ENCODE measurements at regions not wholly inside any gene's neighbourhood (a gene's known extent, or its start where the extent isn't known, plus 50 kb on each side); places are given as distances from the start of the nearest gene placed in this dataset.

DNA sequence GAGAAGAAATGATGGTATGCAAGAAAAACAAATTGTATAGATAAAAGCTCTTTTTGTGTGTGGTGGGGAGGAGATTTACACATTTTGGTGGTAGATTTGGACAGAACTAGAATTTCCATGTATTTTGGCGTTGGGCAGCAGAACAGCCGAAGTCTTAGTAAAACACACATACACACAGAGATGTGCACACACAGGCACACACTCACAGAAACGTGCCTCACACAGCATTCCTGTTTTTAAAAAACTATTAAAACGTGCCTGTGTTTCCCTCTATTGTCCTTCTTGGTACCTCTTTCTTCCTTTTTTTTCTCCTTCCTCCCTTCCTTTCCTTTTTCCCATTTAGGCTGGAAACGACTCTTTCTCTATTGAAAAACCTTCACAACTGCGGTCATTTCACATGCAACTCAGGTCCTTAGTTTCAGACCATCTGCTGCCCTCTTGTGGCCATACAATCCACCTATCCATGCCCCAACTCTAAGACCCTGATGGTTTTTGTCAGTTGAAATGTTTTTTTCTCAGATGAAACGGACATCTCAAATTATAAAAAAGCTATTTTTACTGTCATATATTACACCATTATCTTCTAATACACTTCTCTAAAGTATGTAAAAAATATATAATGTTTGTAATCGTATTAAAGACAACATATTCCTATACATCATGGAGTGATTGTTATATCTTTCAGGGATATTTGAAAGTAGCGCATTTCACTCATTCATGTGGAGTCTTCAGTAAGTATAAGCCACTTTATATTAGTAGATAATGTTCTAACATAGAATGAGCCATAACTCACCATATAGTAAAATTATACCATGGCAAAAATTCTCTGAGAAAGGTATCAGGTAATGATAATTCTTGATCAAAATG lies 386.7 kb upstream of the NOVA1 start:
- H3K9me3 Mint-ChIP-seq, result peaks cover 0 to 2% (median 0%) of the 10 kb centered on the region in 7 donors
- no peak for ATAC-seq (ENCODE audit: low read depth in 2 of 2)

GRCh38 chr14:26987744-26988363 lies 390.0 kb upstream of the NOVA1 start:
- Mint-ChIP-seq H3K4me3 (no peak overlapping the region), H3K4me1 (no peaks in the 10 kb centered on the region), H3K27me3 (peaks cover 0 to 4% (median 0%) of the 10 kb centered on the region in 3 donors), H3K36me3 (no peaks in the 10 kb centered on the region), H3K9me3 (peaks cover 0 to 4% (median 0%) of the 10 kb centered on the region in 7 donors), H3K27ac (no peak overlapping the region)
- ATAC-seq (ENCODE audit: low read depth in 2 of 2), result no peak
- DNase-seq, result no peak

More for the DNA sequence above, 386.7 kb upstream of the NOVA1 start:
- Mint-ChIP-seq H3K27ac (no peak overlapping the region), H3K36me3 (no peaks in the 10 kb centered on the region), H3K4me1 (no peaks in the 10 kb centered on the region), H3K27me3 (peaks cover 0 to 4% (median 0%) of the 10 kb centered on the region in 3 donors), H3K4me3 (no peak overlapping the region)
- DNase-seq, result no peak

DNA sequence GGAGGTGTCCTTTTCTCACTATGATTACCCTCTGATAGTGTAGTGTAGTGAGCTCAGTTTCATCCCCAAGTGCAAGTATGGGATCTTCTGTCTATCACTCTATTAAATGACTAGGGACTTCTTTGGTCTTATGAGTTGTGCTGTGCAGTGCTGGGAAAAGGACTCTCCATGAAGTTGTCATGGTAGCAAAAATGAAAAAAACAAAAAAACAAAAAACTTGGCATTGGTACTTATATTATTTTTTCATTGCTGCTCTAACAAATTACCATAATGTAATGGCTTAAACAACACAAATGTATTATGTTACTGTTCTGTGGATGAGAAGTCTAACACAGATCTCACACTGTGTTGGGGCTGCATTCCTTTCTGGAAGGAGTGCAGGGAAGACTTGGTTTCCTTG lies 393.1 kb upstream of the NOVA1 start:
- DNase-seq (no peak), ATAC-seq (ENCODE audit: low read depth in 2 of 2) (no peak)
- Mint-ChIP-seq H3K4me1 (no peaks in the 10 kb centered on the region), H3K4me3 (no peak overlapping the region), H3K27me3 (no peaks in the 10 kb centered on the region), H3K9me3 (peaks cover 0 to 4% (median 0%) of the 10 kb centered on the region in 7 donors), H3K36me3 (no peaks in the 10 kb centered on the region), H3K27ac (no peak overlapping the region)

GRCh38 chr14:26992403-26993115 lies 394.7 kb upstream of the NOVA1 start:
- Mint-ChIP-seq H3K4me3 (no peak overlapping the region), H3K4me1 (no peaks in the 10 kb centered on the region), H3K36me3 (no peaks in the 10 kb centered on the region), H3K27ac (no peak overlapping the region), H3K9me3 (peaks cover 0 to 4% (median 3%) of the 10 kb centered on the region in 7 donors), H3K27me3 (no peaks in the 10 kb centered on the region)
- DNase-seq (no peak), ATAC-seq (ENCODE audit: low read depth in 2 of 2) (no peak)

- Mint-ChIP-seq H3K9me3 (peaks cover 0 to 5% (median 2%) of the 10 kb centered on the region in 7 donors), H3K27me3 (no peaks in the 10 kb centered on the region), H3K4me3 (no peak overlapping the region), H3K4me1 (no peaks in the 10 kb centered on the region), H3K36me3 (no peaks in the 10 kb centered on the region), H3K27ac (no peak overlapping the region)
- DNase-seq, result no peak
- ATAC-seq (ENCODE audit: low read depth in 2 of 2), result no peak
Measured at GRCh38 chr14:26993556-26993955, 395.7 kb upstream of the NOVA1 start.

- H3K27ac Mint-ChIP-seq, result no peak overlapping the region
- H3K27me3 Mint-ChIP-seq, result no peaks in the 10 kb centered on the region
- DNase-seq (no peak), ATAC-seq (ENCODE audit: low read depth in 2 of 2) (no peak)
- no peaks in the 10 kb centered on the region for H3K4me1 Mint-ChIP-seq
- peaks cover 0 to 5% (median 3%) of the 10 kb centered on the region in 7 donors for H3K9me3 Mint-ChIP-seq
- no peaks in the 10 kb centered on the region for H3K36me3 Mint-ChIP-seq
- no peak overlapping the region for H3K4me3 Mint-ChIP-seq
Measured at GRCh38 chr14:26995301-26995700, 397.5 kb upstream of the NOVA1 start.

- DNase-seq (no peak), ATAC-seq (ENCODE audit: low read depth in 2 of 2) (no peak)
- Mint-ChIP-seq H3K27ac (no peak overlapping the region), H3K4me1 (no peaks in the 10 kb centered on the region), H3K27me3 (no peaks in the 10 kb centered on the region), H3K4me3 (no peak overlapping the region), H3K9me3 (peaks cover 0 to 5% (median 2%) of the 10 kb centered on the region in 7 donors), H3K36me3 (no peaks in the 10 kb centered on the region)
Measured at GRCh38 chr14:26996246-26996645, 398.4 kb upstream of the NOVA1 start.

GRCh38 chr14:27002179-27002578 lies 404.3 kb upstream of the NOVA1 start:
- ATAC-seq (ENCODE audit: low read depth in 2 of 2) (no peak), DNase-seq (no peak)
- H3K9me3 Mint-ChIP-seq, result peaks cover 0 to 5% (median 2%) of the 10 kb centered on the region in 7 donors
- no peak overlapping the region for H3K4me3 Mint-ChIP-seq
- H3K4me1 Mint-ChIP-seq, result no peaks in the 10 kb centered on the region
- H3K27ac Mint-ChIP-seq, result no peak overlapping the region
- H3K36me3 Mint-ChIP-seq, result no peaks in the 10 kb centered on the region
- no peaks in the 10 kb centered on the region for H3K27me3 Mint-ChIP-seq

DNA sequence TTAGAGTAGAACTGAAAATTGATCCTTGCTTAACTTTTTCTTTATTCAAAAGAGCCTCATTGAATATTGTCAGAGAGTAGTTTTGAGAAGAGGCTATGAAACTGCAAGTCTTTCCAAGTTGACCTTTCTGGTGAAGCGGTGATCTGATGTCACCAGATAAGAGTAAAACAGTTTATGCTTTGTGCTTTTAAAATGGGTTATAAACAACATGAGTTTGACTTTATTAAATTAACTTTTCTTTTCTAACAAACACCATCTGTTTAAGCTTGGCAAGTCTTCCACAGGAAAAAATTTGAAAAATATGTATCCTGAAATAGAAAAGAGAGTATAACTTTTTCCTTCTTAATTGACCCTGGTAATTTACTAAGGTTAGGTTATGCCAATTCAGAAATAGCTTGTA lies 408.7 kb upstream of the NOVA1 start:
- no peaks in the 10 kb centered on the region for H3K36me3 Mint-ChIP-seq
- H3K27me3 Mint-ChIP-seq, result no peaks in the 10 kb centered on the region
- peaks cover 0 to 8% (median 4%) of the 10 kb centered on the region in 7 donors for H3K9me3 Mint-ChIP-seq
- no peak for DNase-seq
- no peak for ATAC-seq (ENCODE audit: low read depth in 2 of 2)
- no peak overlapping the region for H3K27ac Mint-ChIP-seq
- H3K4me3 Mint-ChIP-seq, result no peak overlapping the region
- H3K4me1 Mint-ChIP-seq, result no peaks in the 10 kb centered on the region

GRCh38 chr14:27008187-27008586 lies 410.4 kb upstream of the NOVA1 start:
- H3K4me1 Mint-ChIP-seq, result no peaks in the 10 kb centered on the region
- ATAC-seq (ENCODE audit: low read depth in 2 of 2), result no peak
- no peak overlapping the region for H3K27ac Mint-ChIP-seq
- peaks cover 1 to 8% (median 4%) of the 10 kb centered on the region in 7 donors for H3K9me3 Mint-ChIP-seq
- no peak overlapping the region for H3K4me3 Mint-ChIP-seq
- DNase-seq, result no peak
- no peaks in the 10 kb centered on the region for H3K36me3 Mint-ChIP-seq
- H3K27me3 Mint-ChIP-seq, result no peaks in the 10 kb centered on the region

GRCh38 chr14:27012641-27013040 lies 414.8 kb upstream of the NOVA1 start:
- no peak for ATAC-seq (ENCODE audit: low read depth in 2 of 2)

DNA sequence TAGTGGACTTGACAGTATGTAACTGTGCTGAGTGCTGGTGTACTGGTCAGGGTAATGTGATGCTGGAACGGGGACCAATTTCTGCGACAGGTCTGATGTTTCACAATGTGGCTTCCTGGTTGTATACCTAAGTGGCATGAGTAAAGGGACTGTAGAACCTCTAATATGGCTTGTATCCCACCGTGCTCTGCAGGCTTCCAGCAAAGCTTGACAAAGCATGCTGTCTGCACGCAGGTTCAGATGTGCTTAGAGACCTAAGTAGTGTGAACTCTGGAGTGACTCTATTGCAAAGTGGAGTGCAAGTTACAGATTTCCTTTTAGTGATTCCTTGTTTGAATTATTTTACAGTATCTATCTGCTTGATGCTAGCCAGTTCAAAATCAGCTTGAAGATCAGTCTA lies 415.8 kb upstream of the NOVA1 start:
- DNase-seq (no peak), ATAC-seq (ENCODE audit: low read depth in 2 of 2) (no peak)
- H3K27ac Mint-ChIP-seq, result no peak overlapping the region
- peaks cover under 1 to 5% (median 3%) of the 10 kb centered on the region in 7 donors for H3K9me3 Mint-ChIP-seq
- H3K4me1 Mint-ChIP-seq, result no peaks in the 10 kb centered on the region
- no peaks in the 10 kb centered on the region for H3K27me3 Mint-ChIP-seq
- H3K36me3 Mint-ChIP-seq, result no peaks in the 10 kb centered on the region
- H3K4me3 Mint-ChIP-seq, result no peak overlapping the region

More at GRCh38 chr14:27012641-27013040, 414.8 kb upstream of the NOVA1 start:
- DNase-seq, result no peak
- Mint-ChIP-seq H3K4me3 (no peak overlapping the region), H3K4me1 (no peaks in the 10 kb centered on the region), H3K36me3 (no peaks in the 10 kb centered on the region), H3K27me3 (no peaks in the 10 kb centered on the region), H3K27ac (no peak overlapping the region), H3K9me3 (peaks cover 1 to 6% (median 4%) of the 10 kb centered on the region in 7 donors)

GRCh38 chr14:27015065-27015464 lies 417.2 kb upstream of the NOVA1 start:
- no peak for DNase-seq
- Mint-ChIP-seq H3K36me3 (no peaks in the 10 kb centered on the region), H3K27me3 (no peaks in the 10 kb centered on the region), H3K4me3 (no peak overlapping the region), H3K27ac (no peak overlapping the region), H3K9me3 (peaks cover 0 to 3% (median 0%) of the 10 kb centered on the region in 7 donors), H3K4me1 (no peaks in the 10 kb centered on the region)
- ATAC-seq (ENCODE audit: low read depth in 2 of 2), result no peak

Data from naive B cell (primary cell).